Endothelial cell (in vitro differentiated cells): ENCODE measurements at regions not wholly inside any gene's neighbourhood (a gene's known extent, or its start where the extent isn't known, plus 50 kb on each side); places are given as distances from the start of the nearest gene placed in this dataset.
"Not testable (repeated sequence)": the region's sequence is repeated elsewhere in the genome, so short reads cannot be mapped to it uniquely, and the experiment has no call there.

Experiments
- DNase-seq: peaks from one replicate; pipeline ENCODE4 v3.0.0; 2021; ENCODE audit warnings: low spot score
- H3K27ac Mint-ChIP-seq: one replicate; pipeline ENCODE4 v1.8.0; 2021; ENCODE audit warnings: mixed read lengths, inconsistent platforms; ENCODE audit not compliant: unreplicated experiment
- H3K27me3 Mint-ChIP-seq: one replicate; pipeline ENCODE4 v1.8.0; 2021; ENCODE audit warnings: mild to moderate bottlenecking, moderate library complexity, mixed read lengths, inconsistent platforms; ENCODE audit not compliant: unreplicated experiment
- H3K36me3 Mint-ChIP-seq: one replicate; pipeline ENCODE4 v1.8.0; 2021; ENCODE audit warnings: mild to moderate bottlenecking, low read depth, mixed read lengths, inconsistent platforms; ENCODE audit not compliant: unreplicated experiment
- H3K4me1 Mint-ChIP-seq: one replicate; pipeline ENCODE4 v1.8.0; 2021; ENCODE audit warnings: mild to moderate bottlenecking, mixed read lengths, inconsistent platforms; ENCODE audit not compliant: unreplicated experiment
- H3K4me3 Mint-ChIP-seq: one replicate; pipeline ENCODE4 v1.8.0; 2021; ENCODE audit warnings: mild to moderate bottlenecking, mixed read lengths, inconsistent platforms; ENCODE audit not compliant: unreplicated experiment
- H3K9me3 Mint-ChIP-seq: one replicate; pipeline ENCODE4 v1.8.0; 2021; ENCODE audit warnings: mixed read lengths, inconsistent platforms; ENCODE audit not compliant: unreplicated experiment
- CTCF ChIP-seq: fragments of 200-600 bp; sonication (generic); IDR thresholded peaks from one replicate; pipeline ENCODE4 v1.5.0; 2021; ENCODE audit warnings: antibody characterized with exemption; ENCODE audit not compliant: unreplicated experiment

GRCh38 chr6:91198588-91199255 lies 611.9 kb upstream of the MAP3K7 start:
- Mint-ChIP-seq H3K4me3 (no peak overlapping the region), H3K36me3 (no peaks in the 10 kb centered on the region), H3K4me1 (no peaks in the 10 kb centered on the region), H3K27me3 (no peaks in the 10 kb centered on the region), H3K9me3 (no peaks in the 10 kb centered on the region), H3K27ac (no peak overlapping the region)
- no peak for DNase-seq
- TF ChIP-seq CTCF: no peak

- TF ChIP-seq CTCF: no peak
- Mint-ChIP-seq H3K27me3 (no peaks in the 10 kb centered on the region), H3K9me3 (no peaks in the 10 kb centered on the region), H3K27ac (no peak overlapping the region), H3K4me3 (no peak overlapping the region), H3K36me3 (no peaks in the 10 kb centered on the region), H3K4me1 (no peaks in the 10 kb centered on the region)
- DNase-seq: no peak
These were observed 609.9 kb upstream of the MAP3K7 start for GRCh38 chr6:91196729-91197128.

- Mint-ChIP-seq H3K27ac (no peak overlapping the region), H3K27me3 (no peaks in the 10 kb centered on the region), H3K4me1 (no peaks in the 10 kb centered on the region), H3K9me3 (no peaks in the 10 kb centered on the region), H3K36me3 (no peaks in the 10 kb centered on the region), H3K4me3 (no peak overlapping the region)
- no peak for DNase-seq
- no peak for TF ChIP-seq CTCF
These were observed 606.6 kb upstream of the MAP3K7 start for GRCh38 chr6:91193446-91193845.

- H3K9me3 Mint-ChIP-seq, DNase-seq, H3K27me3 Mint-ChIP-seq, H3K27ac Mint-ChIP-seq, H3K4me3 Mint-ChIP-seq, H3K4me1 Mint-ChIP-seq, H3K36me3 Mint-ChIP-seq: not testable (repeated sequence)
These were observed 603.2 kb upstream of the MAP3K7 start for GRCh38 chr6:91190041-91190440.

GRCh38 chr6:91185072-91185471 lies 598.2 kb upstream of the MAP3K7 start:
- Mint-ChIP-seq H3K27ac (no peak overlapping the region), H3K36me3 (no peaks in the 10 kb centered on the region), H3K27me3 (no peaks in the 10 kb centered on the region), H3K4me3 (no peak overlapping the region), H3K9me3 (no peaks in the 10 kb centered on the region), H3K4me1 (no peaks in the 10 kb centered on the region)
- DNase-seq: no peak
- TF ChIP-seq CTCF: no peak
